ENCODE measurements at regions not wholly inside any gene's neighbourhood (a gene's known extent, or its start where the extent isn't known, plus 50 kb on each side); places are given as distances from the start of the nearest gene placed in this dataset.

GRCh38 chr5:31137676-31138075 is 55.8 kb upstream of the CDH6 start:
- Histone ChIP-seq H3K9me3 (ENCODE audit: low read length) (no peaks in the 10 kb centered on the region), H3K4me3 (ENCODE audit: low read length) (no peak overlapping the region), H3K27ac (ENCODE audit: low read length) (no peak overlapping the region), H2AFZ (ENCODE audit: low read length) (no peak overlapping the region), H3K4me2 (ENCODE audit: low read depth, low read length, poor library complexity, severe bottlenecking) (no peak overlapping the region), H3K36me3 (ENCODE audit: insufficient read depth, low read length) (no peaks in the 10 kb centered on the region), H3K4me1 (ENCODE audit: low read length) (no peaks in the 10 kb centered on the region), H4K20me1 (ENCODE audit: insufficient read depth, low read depth, low read length) (no peaks in the 10 kb centered on the region), H3K9ac (ENCODE audit: low read length) (no peak overlapping the region), H3K27me3 (ENCODE audit: low read length) (no peaks in the 10 kb centered on the region), H3K9me2 (replicated peaks; ENCODE audit: insufficient read depth, low read length) (no peaks in the 10 kb centered on the region; the same call in 1 of the 2 replicates), H3K79me2 (ENCODE audit: low read length) (no peaks in the 10 kb centered on the region)
- no peak for DNase-seq

- H2AFZ ChIP-seq (ENCODE audit: low read length): no peak overlapping the region
- H3K27me3 ChIP-seq (ENCODE audit: low read length): no peaks in the 10 kb centered on the region
- H3K9me2 ChIP-seq (replicated peaks; ENCODE audit: insufficient read depth, low read length): no peaks in the 10 kb centered on the region
- no peak overlapping the region for H3K27ac ChIP-seq (ENCODE audit: low read length)
- no peaks in the 10 kb centered on the region for H3K9me3 ChIP-seq (ENCODE audit: low read length)
- no peak overlapping the region for H3K4me2 ChIP-seq (ENCODE audit: low read depth, low read length, poor library complexity, severe bottlenecking)
- DNase-seq: no peak
- H3K79me2 ChIP-seq (ENCODE audit: low read length): no peaks in the 10 kb centered on the region
- H3K4me3 ChIP-seq (ENCODE audit: low read length): no peak overlapping the region
- no peak overlapping the region for H3K9ac ChIP-seq (ENCODE audit: low read length)
- H3K4me1 ChIP-seq (ENCODE audit: low read length): no peaks in the 10 kb centered on the region
- H3K36me3 ChIP-seq (ENCODE audit: insufficient read depth, low read length): no peaks in the 10 kb centered on the region
- no peaks in the 10 kb centered on the region for H4K20me1 ChIP-seq (ENCODE audit: insufficient read depth, low read depth, low read length)
Measured at GRCh38 chr5:31135542-31135941, 57.9 kb upstream of the CDH6 start.

GRCh38 chr5:31133488-31133887 is 60.0 kb upstream of the CDH6 start:
- Histone ChIP-seq H3K27ac (ENCODE audit: low read length) (no peak overlapping the region), H4K20me1 (ENCODE audit: insufficient read depth, low read depth, low read length) (no peaks in the 10 kb centered on the region), H3K79me2 (ENCODE audit: low read length) (no peaks in the 10 kb centered on the region), H3K9me3 (ENCODE audit: low read length) (no peaks in the 10 kb centered on the region), H2AFZ (ENCODE audit: low read length) (no peak overlapping the region; the same call in 1 of the 2 replicates), H3K36me3 (ENCODE audit: insufficient read depth, low read length) (no peaks in the 10 kb centered on the region), H3K4me1 (ENCODE audit: low read length) (no peaks in the 10 kb centered on the region), H3K9me2 (replicated peaks; ENCODE audit: insufficient read depth, low read length) (no peaks in the 10 kb centered on the region), H3K9ac (ENCODE audit: low read length) (no peak overlapping the region), H3K4me2 (ENCODE audit: low read depth, low read length, poor library complexity, severe bottlenecking) (no peak overlapping the region), H3K27me3 (ENCODE audit: low read length) (no peaks in the 10 kb centered on the region), H3K4me3 (ENCODE audit: low read length) (no peak overlapping the region)
- no peak for DNase-seq

DNA sequence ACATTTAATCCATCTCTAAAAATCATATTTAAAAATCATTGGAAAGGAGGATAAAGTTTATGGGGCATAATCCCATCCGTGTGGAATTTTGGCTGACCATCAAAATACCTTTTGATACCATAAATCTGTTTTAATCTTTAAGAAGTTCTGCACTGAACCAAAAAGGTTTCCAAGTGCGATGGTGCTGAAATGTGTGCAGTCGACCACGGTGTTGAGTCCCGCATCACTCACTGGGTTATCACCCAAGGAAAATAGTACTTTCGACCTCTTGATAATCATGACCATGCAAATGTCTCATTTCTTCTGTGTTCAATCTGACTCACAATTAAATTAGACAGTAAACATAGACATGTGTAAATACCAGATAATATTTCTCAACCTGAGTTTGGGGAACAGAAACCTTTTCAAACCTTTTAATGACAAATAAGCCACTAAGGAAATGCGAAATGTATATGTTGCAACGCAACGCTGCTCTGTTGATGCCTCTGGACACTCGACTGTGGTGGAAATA is 62.0 kb upstream of the CDH6 start:
- Histone ChIP-seq H3K9me3 (ENCODE audit: low read length) (no peaks in the 10 kb centered on the region), H3K27ac (ENCODE audit: low read length) (no peak overlapping the region), H3K27me3 (ENCODE audit: low read length) (no peaks in the 10 kb centered on the region), H3K9me2 (replicated peaks; ENCODE audit: insufficient read depth, low read length) (no peaks in the 10 kb centered on the region), H3K79me2 (ENCODE audit: low read length) (no peaks in the 10 kb centered on the region), H2AFZ (ENCODE audit: low read length) (no peak overlapping the region), H3K36me3 (ENCODE audit: insufficient read depth, low read length) (no peaks in the 10 kb centered on the region), H3K4me1 (ENCODE audit: low read length) (no peaks in the 10 kb centered on the region), H4K20me1 (ENCODE audit: insufficient read depth, low read depth, low read length) (no peaks in the 10 kb centered on the region), H3K4me3 (ENCODE audit: low read length) (no peak overlapping the region), H3K4me2 (ENCODE audit: low read depth, low read length, poor library complexity, severe bottlenecking) (no peak overlapping the region), H3K9ac (ENCODE audit: low read length) (no peak overlapping the region)
- DNase-seq: no peak

- H3K9me3 ChIP-seq (ENCODE audit: low read length): no peaks in the 10 kb centered on the region
- no peaks in the 10 kb centered on the region for H3K4me1 ChIP-seq (ENCODE audit: low read length)
- H3K4me3 ChIP-seq (ENCODE audit: low read length): no peak overlapping the region
- no peaks in the 10 kb centered on the region for H3K27me3 ChIP-seq (ENCODE audit: low read length)
- no peak overlapping the region for H3K27ac ChIP-seq (ENCODE audit: low read length)
- no peak overlapping the region for H3K9ac ChIP-seq (ENCODE audit: low read length)
- no peak for DNase-seq
- H3K4me2 ChIP-seq (ENCODE audit: low read depth, low read length, poor library complexity, severe bottlenecking): no peak overlapping the region
- no peak overlapping the region for H2AFZ ChIP-seq (ENCODE audit: low read length)
- no peaks in the 10 kb centered on the region for H3K9me2 ChIP-seq (replicated peaks; ENCODE audit: insufficient read depth, low read length)
- H3K36me3 ChIP-seq (ENCODE audit: insufficient read depth, low read length): no peaks in the 10 kb centered on the region
- no peaks in the 10 kb centered on the region for H3K79me2 ChIP-seq (ENCODE audit: low read length)
- H4K20me1 ChIP-seq (ENCODE audit: insufficient read depth, low read depth, low read length): no peaks in the 10 kb centered on the region
Measured at GRCh38 chr5:31130676-31131075, 62.8 kb upstream of the CDH6 start.

DNA sequence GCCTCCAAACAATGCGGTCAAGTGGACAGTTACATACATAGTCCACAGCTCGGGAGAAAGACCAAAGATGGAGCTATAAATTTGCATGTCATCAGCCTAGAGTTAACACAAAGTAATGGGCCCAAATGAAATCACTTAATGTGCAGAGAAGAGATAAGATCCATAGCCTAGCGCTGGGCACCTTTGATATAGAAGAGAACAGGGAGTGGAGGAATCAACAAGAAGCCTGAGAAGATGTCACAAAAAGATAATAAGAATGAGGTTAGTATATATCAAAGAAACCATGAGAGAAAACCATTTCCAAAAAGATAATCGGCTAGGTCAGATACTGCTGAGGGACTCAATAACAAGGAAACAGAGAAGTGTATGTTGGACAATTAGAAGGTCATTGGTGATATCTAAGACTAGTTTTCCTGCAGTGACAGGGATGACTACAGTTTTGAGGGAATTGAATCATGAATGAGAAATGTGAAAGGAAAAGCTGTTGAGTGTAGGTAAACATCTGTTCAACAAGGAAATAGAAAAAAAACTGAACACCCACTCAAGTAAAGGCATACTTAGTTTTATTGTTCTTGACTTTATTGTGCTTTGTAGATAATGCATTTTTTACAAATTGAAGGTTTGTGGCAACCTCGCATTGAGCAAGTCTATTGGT is 68.7 kb upstream of the CDH6 start:
- Histone ChIP-seq H3K4me3 (ENCODE audit: low read length) (no peak overlapping the region), H3K9ac (ENCODE audit: low read length) (no peak overlapping the region), H4K20me1 (ENCODE audit: insufficient read depth, low read depth, low read length) (no peaks in the 10 kb centered on the region), H2AFZ (ENCODE audit: low read length) (no peak overlapping the region), H3K27ac (ENCODE audit: low read length) (no peak overlapping the region), H3K9me3 (ENCODE audit: low read length) (no peaks in the 10 kb centered on the region), H3K27me3 (ENCODE audit: low read length) (no peaks in the 10 kb centered on the region; the same call in 1 of the 2 replicates), H3K4me2 (ENCODE audit: low read depth, low read length, poor library complexity, severe bottlenecking) (no peak overlapping the region), H3K9me2 (replicated peaks; ENCODE audit: insufficient read depth, low read length) (0 out of 2 replicates have a peak, but pooled peaks cover 3% of the 10 kb centered on the region), H3K36me3 (ENCODE audit: insufficient read depth, low read length) (no peaks in the 10 kb centered on the region), H3K4me1 (ENCODE audit: low read length) (no peaks in the 10 kb centered on the region), H3K79me2 (ENCODE audit: low read length) (no peaks in the 10 kb centered on the region)
- DNase-seq: no peak

GRCh38 chr5:31124026-31124425 is 69.5 kb upstream of the CDH6 start:
- Histone ChIP-seq H4K20me1 (ENCODE audit: insufficient read depth, low read depth, low read length) (no peaks in the 10 kb centered on the region), H3K4me2 (ENCODE audit: low read depth, low read length, poor library complexity, severe bottlenecking) (no peak overlapping the region), H2AFZ (ENCODE audit: low read length) (no peak overlapping the region), H3K79me2 (ENCODE audit: low read length) (no peaks in the 10 kb centered on the region), H3K9me3 (ENCODE audit: low read length) (no peaks in the 10 kb centered on the region), H3K36me3 (ENCODE audit: insufficient read depth, low read length) (no peaks in the 10 kb centered on the region), H3K27ac (ENCODE audit: low read length) (no peak overlapping the region), H3K4me3 (ENCODE audit: low read length) (no peak overlapping the region), H3K27me3 (ENCODE audit: low read length) (no peaks in the 10 kb centered on the region; the same call in 1 of the 2 replicates), H3K9ac (ENCODE audit: low read length) (no peak overlapping the region), H3K9me2 (replicated peaks; ENCODE audit: insufficient read depth, low read length) (0 out of 2 replicates have a peak, but pooled peaks cover 3% of the 10 kb centered on the region), H3K4me1 (ENCODE audit: low read length) (no peaks in the 10 kb centered on the region)
- no peak for DNase-seq

DNA sequence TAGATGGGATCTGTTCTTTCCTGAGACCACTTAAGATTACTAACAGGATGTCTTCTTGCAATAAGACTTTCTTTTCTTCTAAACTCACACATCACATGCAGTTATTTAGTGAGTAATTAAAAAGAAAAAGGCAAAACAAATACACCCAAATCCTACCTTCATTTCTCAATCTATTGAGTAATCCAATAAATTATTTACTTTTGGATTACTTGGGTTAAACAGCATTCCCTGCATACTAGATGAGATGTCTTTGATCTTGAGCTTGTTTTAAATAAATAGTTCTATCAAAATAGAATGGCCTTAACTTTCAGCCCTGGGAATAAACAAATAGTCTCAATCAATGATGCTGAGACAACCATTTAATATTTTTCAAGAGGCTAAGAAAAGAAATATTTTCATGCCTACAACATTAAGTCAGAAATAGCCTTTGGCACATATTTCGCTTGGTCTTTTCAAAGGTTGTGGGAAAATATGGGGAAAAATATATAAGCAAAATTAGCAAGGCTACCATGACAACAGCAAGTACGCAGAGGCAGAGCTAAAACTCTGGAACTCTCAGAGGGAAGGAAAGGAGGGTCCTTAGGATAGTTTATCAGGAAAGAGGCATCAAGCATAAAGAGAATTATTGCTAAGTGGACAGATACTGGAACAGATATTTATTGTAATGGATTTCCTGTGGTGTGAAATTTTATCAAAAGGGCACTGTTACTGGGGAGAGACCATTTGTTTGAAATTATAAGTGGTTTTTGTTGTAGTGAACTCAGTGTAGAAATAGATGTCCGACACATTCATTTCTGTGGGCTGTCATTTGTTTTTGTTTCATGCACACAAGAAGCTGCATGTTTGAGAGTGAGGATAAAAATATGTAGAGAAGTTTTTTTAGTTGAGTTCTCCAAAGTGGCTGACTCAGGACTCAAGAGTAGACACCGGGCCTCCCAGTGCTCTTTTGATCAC is 70.2 kb upstream of the CDH6 start:
- Histone ChIP-seq H4K20me1 (ENCODE audit: insufficient read depth, low read depth, low read length) (no peaks in the 10 kb centered on the region), H3K9ac (ENCODE audit: low read length) (no peak overlapping the region), H3K36me3 (ENCODE audit: insufficient read depth, low read length) (no peaks in the 10 kb centered on the region), H3K27ac (ENCODE audit: low read length) (no peak overlapping the region), H3K4me1 (ENCODE audit: low read length) (no peaks in the 10 kb centered on the region), H3K4me3 (ENCODE audit: low read length) (no peak overlapping the region), H3K9me2 (replicated peaks; ENCODE audit: insufficient read depth, low read length) (0 out of 2 replicates have a peak, but pooled peaks cover 3% of the 10 kb centered on the region), H2AFZ (ENCODE audit: low read length) (no peak overlapping the region), H3K79me2 (ENCODE audit: low read length) (no peaks in the 10 kb centered on the region), H3K27me3 (ENCODE audit: low read length) (no peaks in the 10 kb centered on the region; the same call in 1 of the 2 replicates), H3K4me2 (ENCODE audit: low read depth, low read length, poor library complexity, severe bottlenecking) (no peak overlapping the region), H3K9me3 (ENCODE audit: low read length) (no peaks in the 10 kb centered on the region)
- no peak for DNase-seq

Measured in Karpas-422 (cell line).